IMR-90 (cell line): ENCODE measurements at regions not wholly inside any gene's neighbourhood (a gene's known extent, or its start where the extent isn't known, plus 50 kb on each side); places are given as distances from the start of the nearest gene placed in this dataset.

ENCODE experiments used
- ATAC-seq: fragments of 200-7000 bp; cut with Tn5 transposase; 2 replicates; pipeline ENCODE4 v1.9.1; 2020; ENCODE audit warnings: low read depth, mild to moderate bottlenecking, moderate library complexity
- BruUV-seq: library from RNA; stranded (reverse); fragments of 400-500 nt; replicated peaks from 2 replicates; lab custom pipeline; 2021; lab: Mats Ljungman, UMichigan
- CTCF ChIA-PET: fragments of 300-600 bp; formaldehyde crosslinking; extraction: SDS; loops from one replicate; lab custom pipeline; 2021; ENCODE audit warnings: antibody characterized with exemption; lab: Yijun Ruan, JAX
- POLR2A ChIA-PET: fragments of 300-600 bp; sonication (Branson Sonifier 250); formaldehyde crosslinking; loops from one replicate; lab custom pipeline; 2022; ENCODE audit warnings: antibody characterized with exemption; ENCODE audit not compliant: unreplicated experiment; lab: Charles Lee
- DNase-seq: peaks from one replicate; pipeline ENCODE4 v3.0.0; 2013
- H2AFZ ChIP-seq: replicated peaks from 2 replicates; pipeline ENCODE3; 2013; ENCODE audit warnings: low read length, mild to moderate bottlenecking; ENCODE audit not compliant: poor library complexity
- H2AK5ac ChIP-seq: 2 replicates; pipeline ENCODE4 v1.6.1; 2013; ENCODE audit warnings: low read depth, low read length, inconsistent platforms
- H2AK9ac ChIP-seq: replicated peaks from 2 replicates; pipeline ENCODE3; 2013; ENCODE audit warnings: mild to moderate bottlenecking, low read depth, low read length, moderate library complexity; ENCODE audit not compliant: poor library complexity
- H2BK120ac ChIP-seq: 2 replicates; pipeline ENCODE4 v1.6.1; 2013; ENCODE audit warnings: low read depth, low read length, inconsistent platforms
- H2BK15ac ChIP-seq: 3 replicates; pipeline ENCODE4 v1.6.1; 2013; ENCODE audit warnings: low read depth, low read length, inconsistent platforms
- H2BK20ac ChIP-seq: 2 replicates; pipeline ENCODE4 v1.6.1; 2013; ENCODE audit warnings: low read depth, mild to moderate bottlenecking, inconsistent platforms, low read length, moderate library complexity
- H2BK5ac ChIP-seq: 2 replicates; pipeline ENCODE4 v1.6.1; 2013; ENCODE audit warnings: mild to moderate bottlenecking, low read depth, low read length, inconsistent platforms; ENCODE audit not compliant: poor library complexity, severe bottlenecking
- H3K14ac ChIP-seq: replicated peaks from 2 replicates; pipeline ENCODE4 v1.6.1; 2013; ENCODE audit warnings: low read depth, low read length, inconsistent platforms
- H3K18ac ChIP-seq: 2 replicates; pipeline ENCODE4 v1.6.1; 2013; ENCODE audit warnings: low read depth, low read length, control low read depth
- H3K23ac ChIP-seq: 2 replicates; pipeline ENCODE4 v1.6.1; 2013; ENCODE audit warnings: low read depth, low read length, inconsistent platforms
- H3K27ac ChIP-seq: 2 replicates; pipeline ENCODE4 v1.5.1; 2013; ENCODE audit warnings: mild to moderate bottlenecking, control low read depth, low read length; ENCODE audit not compliant: insufficient read depth
- H3K27me3 ChIP-seq: 2 replicates; pipeline ENCODE4 v1.6.1; 2013; ENCODE audit warnings: low read length; ENCODE audit not compliant: control insufficient read depth, insufficient read depth
- H3K36me3 ChIP-seq: 2 replicates; pipeline ENCODE4 v1.6.1; 2013; ENCODE audit warnings: low read length, mixed read lengths; ENCODE audit not compliant: control insufficient read depth, insufficient read depth
- H3K4ac ChIP-seq: 2 replicates; pipeline ENCODE4 v1.6.1; 2013; ENCODE audit warnings: low read depth, low read length, inconsistent platforms
- H3K4me1 ChIP-seq: 2 replicates; pipeline ENCODE4 v1.6.1; 2013; ENCODE audit warnings: low read length, mixed read lengths; ENCODE audit not compliant: control insufficient read depth, insufficient read depth
- H3K4me2 ChIP-seq: 2 replicates; pipeline ENCODE4 v1.6.1; 2013; ENCODE audit warnings: low read depth, mild to moderate bottlenecking, control low read depth, low read length, moderate library complexity
- H3K4me3 ChIP-seq: 2 replicates; pipeline ENCODE4 v1.5.1; 2013; ENCODE audit warnings: low read depth, mild to moderate bottlenecking, control low read depth, low read length, moderate library complexity; ENCODE audit not compliant: insufficient read depth
- H3K56ac ChIP-seq: 2 replicates; pipeline ENCODE4 v1.6.1; 2013; ENCODE audit warnings: low read length, inconsistent platforms; ENCODE audit not compliant: insufficient read depth; ENCODE audit errors: extremely low read depth
- H3K79me1 ChIP-seq, 2 experiments: 2 replicates each; pipeline ENCODE4 v1.6.1; 2013; ENCODE audit warnings: low read length in 2 of 2, inconsistent platforms in 1 of 2, low read depth in 1 of 2
- H3K9ac ChIP-seq: 2 replicates; pipeline ENCODE4 v1.6.1; 2013; ENCODE audit warnings: low read depth, low read length, control low read depth
- H3K9me1 ChIP-seq: 2 replicates; pipeline ENCODE4 v1.6.1; 2013; ENCODE audit warnings: low read length, inconsistent platforms; ENCODE audit not compliant: insufficient read depth
- H3K9me3 ChIP-seq: 2 replicates; pipeline ENCODE4 v1.6.1; 2013; ENCODE audit warnings: low read length; ENCODE audit not compliant: control insufficient read depth, insufficient read depth
- H4K20me1 ChIP-seq: 2 replicates; pipeline ENCODE4 v1.6.1; 2013; ENCODE audit warnings: low read length, inconsistent platforms; ENCODE audit not compliant: insufficient read depth
- H4K5ac ChIP-seq: 2 replicates; pipeline ENCODE4 v1.6.1; 2013; ENCODE audit warnings: mild to moderate bottlenecking, low read depth, low read length, control low read depth
- H4K8ac ChIP-seq, 2 experiments: 2 replicates each; pipeline ENCODE4 v1.6.1; 2013; ENCODE audit warnings: low read depth in 2 of 2, low read length in 2 of 2, control low read depth in 1 of 2, inconsistent platforms in 1 of 2
- H4K91ac ChIP-seq: 2 replicates; pipeline ENCODE4 v1.6.1; 2013; ENCODE audit warnings: low read depth, low read length, inconsistent platforms; ENCODE audit not compliant: insufficient read depth
- BHLHE40 ChIP-seq: fragments of 150-350 bp; IDR thresholded peaks from 2 replicates; pipeline ENCODE4 v1.6.1; 2016; ENCODE audit warnings: mild to moderate bottlenecking, low read depth, low read length
- CEBPB ChIP-seq: IDR thresholded peaks from 2 replicates; pipeline ENCODE4 v1.6.1; 2012; ENCODE audit warnings: low read depth, low read length, improper control_type of control experiment
- CHD1 ChIP-seq: IDR thresholded peaks from 2 replicates; pipeline ENCODE4 v1.6.1; 2012; ENCODE audit warnings: low read depth, low read length, improper control_type of control experiment
- CTCF ChIP-seq: conservative IDR thresholded peaks from 2 replicates; pipeline ENCODE4 v1.5.1; 2012; ENCODE audit warnings: mild to moderate bottlenecking, low read depth, low read length, improper control_type of control experiment
- ELK1 ChIP-seq: fragments of 150-350 bp; IDR thresholded peaks from 2 replicates; pipeline ENCODE4 v1.6.1; 2016; ENCODE audit warnings: low read depth, mild to moderate bottlenecking, low read length, moderate library complexity, borderline replicate concordance
- FOS ChIP-seq: fragments of 150-350 bp; IDR thresholded peaks from 2 replicates; pipeline ENCODE4 v1.6.1; 2016; ENCODE audit warnings: low read depth, low read length
- MAFK ChIP-seq: IDR thresholded peaks from 2 replicates; pipeline ENCODE4 v1.6.1; 2012; ENCODE audit warnings: low read depth, low read length, improper control_type of control experiment
- MAZ ChIP-seq: IDR thresholded peaks from 2 replicates; pipeline ENCODE4 v1.6.1; 2012; ENCODE audit warnings: low read depth, mild to moderate bottlenecking, low read length, improper control_type of control experiment, moderate library complexity, borderline replicate concordance
- MXI1 ChIP-seq: IDR thresholded peaks from 2 replicates; pipeline ENCODE4 v1.6.1; 2012; ENCODE audit warnings: low read depth, mild to moderate bottlenecking, low read length, moderate library complexity, borderline replicate concordance
- NFE2L2 ChIP-seq: fragments of 150-350 bp; IDR thresholded peaks from 2 replicates; pipeline ENCODE4 v1.6.1; 2016; ENCODE audit warnings: low read depth, mild to moderate bottlenecking, low read length
- POLR2A ChIP-seq: IDR thresholded peaks from 2 replicates; pipeline ENCODE4 v1.6.1; 2012; ENCODE audit warnings: mild to moderate bottlenecking, low read depth, low read length
- RAD21 ChIP-seq: IDR thresholded peaks from 2 replicates; pipeline ENCODE4 v1.6.1; 2012; ENCODE audit warnings: low read length, improper control_type of control experiment
- RCOR1 ChIP-seq: IDR thresholded peaks from 2 replicates; pipeline ENCODE4 v1.6.1; 2012; ENCODE audit warnings: mild to moderate bottlenecking, low read length, improper control_type of control experiment; ENCODE audit not compliant: insufficient replicate concordance
- RFX5 ChIP-seq: IDR thresholded peaks from 2 replicates; pipeline ENCODE4 v1.8.0; 2012; ENCODE audit warnings: low read depth, mild to moderate bottlenecking, low read length, moderate library complexity
- SMC3 ChIP-seq: fragments of 150-350 bp; IDR thresholded peaks from 2 replicates; pipeline ENCODE4 v1.6.1; 2016; ENCODE audit warnings: low read depth, mild to moderate bottlenecking, antibody characterized with exemption, low read length, moderate library complexity
- USF2 ChIP-seq: fragments of 150-350 bp; IDR thresholded peaks from 2 replicates; pipeline ENCODE4 v1.6.1; 2017; ENCODE audit warnings: mild to moderate bottlenecking, antibody characterized with exemption, low read length, low read depth
- WGBS, 2 experiments: methylation state at CpG; one replicate each; pipeline versions ENCODE4 v1.1.5 to v1.1.7; 2013; ENCODE audit warnings: missing lambda C conversion rate in 2 of 2; ENCODE audit not compliant: insufficient read length in 1 of 2; ENCODE audit errors: extremely low coverage in 2 of 2; 5-methylcytosine and 5-hydroxymethylcytosine counted together
- dilution Hi-C: fragments of 300-500 bp; cut with HindIII; formaldehyde crosslinking; loops from one replicate; pipeline ENCODE4 v1.14.3; 2018; ENCODE audit warnings: low sequenced_read_pairs; ENCODE audit not compliant: unreplicated experiment
- in situ Hi-C: fragments of 300-500 bp; cut with MboI; formaldehyde crosslinking; loops from 3 replicates; pipeline ENCODE4 v1.14.3; 2019; ENCODE audit warnings: low sequenced_read_pairs, inconsistent platforms, mixed read lengths
- intact Hi-C: fragments of 100-400 bp; cut with micrococcal nuclease; formaldehyde crosslinking; loops from 2 replicates; pipeline ENCODE4 v1.10.0; 2022

GRCh38 chr12:127107744-127108143 is 1159.2 kb upstream of the TMEM132C start:
- intact Hi-C loops: loop anchor here (2.0 kb wide), 1 partner anchor 273 kb away; no protein-coding TSS in a partner anchor
- H3K36me3 ChIP-seq: no peaks in the 10 kb centered on the region
- no peak overlapping the region for H3K18ac ChIP-seq

More at GRCh38 chr12:127107744-127108143, 1159.2 kb upstream of the TMEM132C start:
- Histone ChIP-seq H2BK15ac (no peak overlapping the region), H3K23ac (no peak overlapping the region), H3K9me3 (no peaks in the 10 kb centered on the region; the same call in 1 of the 2 replicates), H4K20me1 (no peaks in the 10 kb centered on the region), H4K91ac (no peak overlapping the region), H2BK5ac (no peak overlapping the region), H2AK9ac (no peak overlapping the region), H3K27ac (no peak overlapping the region), H3K56ac (no peak overlapping the region), H3K4me3 (no peak overlapping the region), H3K27me3 (no peaks in the 10 kb centered on the region), H3K4me1 (no peaks in the 10 kb centered on the region), H4K5ac (no peak overlapping the region), H3K79me1 (no peaks in the 10 kb centered on the region), H3K9me1 (no peaks in the 10 kb centered on the region), H2AK5ac (no peak overlapping the region), H2BK20ac (no peak overlapping the region), H3K9ac (no peak overlapping the region), H4K8ac (no peak overlapping the region), H2BK120ac (no peak overlapping the region), H2AFZ (no peak overlapping the region), H3K4ac (no peak overlapping the region), H3K4me2 (no peak overlapping the region), H3K14ac (no peak overlapping the region)
- dilution Hi-C loops: no loop called here
- in situ Hi-C loops: loop anchor here (5.0 kb wide), 1 partner anchor 185 kb away; no protein-coding TSS in a partner anchor
- ChIA-PET CTCF (interaction anchor here (1.3 to 2.1 kb wide), 4 partner anchors 24 to 570 kb away, joined by 4 to 22 read pairs (median 7); no protein-coding TSS in a partner anchor), POLR2A (no interaction called here)
- no TSS peak for BruUV-seq
- DNase-seq (no peak), ATAC-seq (no peak)
- TF ChIP-seq ELK1 (no peak), NFE2L2 (no peak), POLR2A (no peak), CTCF (no peak), MAFK (no peak), CEBPB (no peak), SMC3 (no peak), MAZ (no peak), CHD1 (no peak), USF2 (no peak), FOS (no peak), RAD21 (no peak), MXI1 (no peak), RFX5 (no peak), RCOR1 (no peak), BHLHE40 (no peak)
- WGBS, 2 experiments: 20% methylated on average over 1 of the region's 3 CpGs; no CpG with 5 or more reads in 1 of the 2 experiments
